ENCODE measurements at regions not wholly inside any gene's neighbourhood (a gene's known extent, or its start where the extent isn't known, plus 50 kb on each side); places are given as distances from the start of the nearest gene placed in this dataset.
A peak's percentile ranks its signal among the peaks of the same experiment; 100 is the strongest.

- no peak for TF ChIP-seq CTCF (IDR thresholded peaks at IDR 0.05)
- H3K4me3 Mint-ChIP-seq = no peak overlapping the region
- ChIA-PET CTCF (no interaction called here), POLR2A (no interaction called here)
- H3K36me3 Mint-ChIP-seq (ENCODE audit: low read depth) = no peaks in the 10 kb centered on the region
- DNase-seq = no peak
- intact Hi-C loops (cut with micrococcal nuclease) = no loop called here
- H3K27me3 Mint-ChIP-seq = peaks cover 5% of the 10 kb centered on the region
- H3K9me3 Mint-ChIP-seq = no peaks in the 10 kb centered on the region
- ATAC-seq = no peak
- no peaks in the 10 kb centered on the region for H3K4me1 Mint-ChIP-seq (ENCODE audit: low read depth)
- H3K27ac Mint-ChIP-seq = no peak overlapping the region
These were observed 431.9 kb upstream of the CDH4 start for GRCh38 chr20:60820149-60820548.

GRCh38 chr20:60820918-60821317 is 431.1 kb upstream of the CDH4 start:
- H3K27me3 Mint-ChIP-seq = peaks cover 5% of the 10 kb centered on the region
- no peak overlapping the region for H3K27ac Mint-ChIP-seq
- POLR2A ChIA-PET = no interaction called here
- intact Hi-C loops (cut with micrococcal nuclease) = no loop called here
- no peak for ATAC-seq
- no peak for TF ChIP-seq CTCF (IDR thresholded peaks at IDR 0.05)
- H3K36me3 Mint-ChIP-seq (ENCODE audit: low read depth) = no peaks in the 10 kb centered on the region
- peak; percentile 41 for DNase-seq
- no peak overlapping the region for H3K4me3 Mint-ChIP-seq
- H3K9me3 Mint-ChIP-seq = no peaks in the 10 kb centered on the region
- CTCF ChIA-PET = no interaction called here
- H3K4me1 Mint-ChIP-seq (ENCODE audit: low read depth) = no peaks in the 10 kb centered on the region

- intact Hi-C loops (cut with micrococcal nuclease) = no loop called here
- Mint-ChIP-seq H3K9me3 (no peaks in the 10 kb centered on the region), H3K27me3 (peaks cover 5% of the 10 kb centered on the region), H3K4me3 (no peak overlapping the region), H3K27ac (no peak overlapping the region), H3K36me3 (ENCODE audit: low read depth) (no peaks in the 10 kb centered on the region), H3K4me1 (ENCODE audit: low read depth) (no peaks in the 10 kb centered on the region)
- TF ChIP-seq CTCF (IDR thresholded peaks at IDR 0.05) = no peak
- ChIA-PET CTCF (no interaction called here), POLR2A (interaction anchor here (0.5 kb wide), 1 partner anchor 329 kb away, joined by 3 read pairs; no protein-coding TSS in a partner anchor)
- DNase-seq = no peak
- no peak for ATAC-seq
These were observed 429.1 kb upstream of the CDH4 start for GRCh38 chr20:60822699-60823607.

GRCh38 chr20:60835876-60836275 is 416.2 kb upstream of the CDH4 start:
- H3K27me3 Mint-ChIP-seq = peaks cover 17% of the 10 kb centered on the region
- no peak overlapping the region for H3K4me3 Mint-ChIP-seq
- ATAC-seq (no peak), DNase-seq (no peak)
- H3K9me3 Mint-ChIP-seq = no peaks in the 10 kb centered on the region
- H3K27ac Mint-ChIP-seq = no peak overlapping the region
- intact Hi-C loops (cut with micrococcal nuclease) = no loop called here
- POLR2A ChIA-PET = no interaction called here
- H3K36me3 Mint-ChIP-seq (ENCODE audit: low read depth) = no peaks in the 10 kb centered on the region
- TF ChIP-seq CTCF (IDR thresholded peaks at IDR 0.05) = no peak
- H3K4me1 Mint-ChIP-seq (ENCODE audit: low read depth) = no peaks in the 10 kb centered on the region
- CTCF ChIA-PET = no interaction called here

- intact Hi-C loops (cut with micrococcal nuclease) = no loop called here
- ATAC-seq = no peak
- POLR2A ChIA-PET = no interaction called here
- H3K4me3 Mint-ChIP-seq = no peak overlapping the region
- no peak for DNase-seq
- peaks cover 12% of the 10 kb centered on the region for H3K27me3 Mint-ChIP-seq
- no peaks in the 10 kb centered on the region for H3K36me3 Mint-ChIP-seq (ENCODE audit: low read depth)
- H3K4me1 Mint-ChIP-seq (ENCODE audit: low read depth) = no peaks in the 10 kb centered on the region
- CTCF ChIA-PET = no interaction called here
- H3K27ac Mint-ChIP-seq = no peak overlapping the region
- no peaks in the 10 kb centered on the region for H3K9me3 Mint-ChIP-seq
- TF ChIP-seq CTCF (IDR thresholded peaks at IDR 0.05) = no peak
These were observed 414.8 kb upstream of the CDH4 start for GRCh38 chr20:60837173-60837770.

Measured in activated CD8-positive, alpha-beta T cell treated with anti-CD3 and anti-CD28 coated beads for 36 hours (primary cell).